Stimulated activated naive CD8-positive, alpha-beta T cell treated with anti-CD3 and anti-CD28 coated beads, Interleukin-15, Interleukin-2, amounts not matched to agents 100 U/mL and 50 U/mL, for 24 hours (primary cell): ENCODE measurements at regions not wholly inside any gene's neighbourhood (a gene's known extent, or its start where the extent isn't known, plus 50 kb on each side); places are given as distances from the start of the nearest gene placed in this dataset.
"Not testable (repeated sequence)": the region's sequence is repeated elsewhere in the genome, so short reads cannot be mapped to it uniquely, and the experiment has no call there.

ENCODE experiments used
- ATAC-seq: fragments of 150-1000 bp; cut with Tn5 transposase; one replicate; pipeline ENCODE4 v1.10.0; 2021
- DNase-seq: peaks from one replicate; pipeline ENCODE4 v3.0.0; 2021

GRCh38 chr20:5696011-5696559 lies 54.1 kb upstream of the SHLD1 start:
- no peak for ATAC-seq
- no peak for DNase-seq

- ATAC-seq: peak; percentile 68
- peak; percentile 11 for DNase-seq
Observed at GRCh38 chr20:5691918-5692618, 58.1 kb upstream of the SHLD1 start.

GRCh38 chr20:5689463-5689862 lies 60.7 kb upstream of the SHLD1 start:
- ATAC-seq: no peak
- no peak for DNase-seq

GRCh38 chr20:5688431-5688972 lies 61.7 kb upstream of the SHLD1 start:
- ATAC-seq (no peak), DNase-seq (no peak)

DNA sequence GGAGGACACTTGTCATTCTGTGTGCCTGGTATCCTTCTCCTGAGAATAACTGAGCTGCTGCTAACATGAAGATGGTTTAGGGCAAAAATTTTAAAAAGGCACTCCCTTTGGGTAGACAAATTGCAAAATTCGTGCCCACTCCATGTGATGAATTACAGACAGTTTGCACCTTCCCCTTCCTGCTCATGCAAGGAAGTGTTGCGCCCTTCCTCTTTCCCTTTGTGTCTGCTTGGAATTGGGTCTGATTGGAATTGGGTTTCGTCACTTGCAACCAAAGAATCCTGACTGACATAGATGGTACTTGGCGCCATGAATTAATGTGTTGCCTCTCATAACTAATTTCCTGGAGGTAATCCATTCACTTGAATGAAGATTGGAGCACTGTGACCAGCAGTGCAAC lies 62.3 kb upstream of the SHLD1 start:
- DNase-seq: no peak
- no peak for ATAC-seq

- DNase-seq (no peak), ATAC-seq (no peak)
Observed at GRCh38 chr20:5686384-5687105, 63.7 kb upstream of the SHLD1 start.

GRCh38 chr20:5682556-5682955 lies 67.6 kb upstream of the SHLD1 start:
- DNase-seq, ATAC-seq: not testable (repeated sequence)

DNA sequence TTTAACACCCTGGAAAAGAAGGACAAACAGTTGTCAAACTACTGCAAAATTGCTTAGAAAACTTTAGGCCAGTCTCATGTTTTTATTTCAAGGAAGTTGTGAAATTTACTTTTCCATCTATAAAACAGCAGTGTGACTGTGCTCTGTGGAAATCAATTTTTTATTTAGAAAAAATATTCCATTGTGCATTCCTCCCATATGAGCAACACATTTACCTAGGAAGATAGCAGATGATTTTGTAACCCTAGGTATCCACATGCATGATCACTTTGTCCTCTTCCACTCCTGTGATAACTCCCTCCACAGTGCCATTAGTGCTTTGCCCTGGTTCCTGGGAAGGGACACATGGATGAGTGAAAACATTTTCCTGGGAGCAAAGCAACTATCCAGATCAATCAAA lies 69.4 kb upstream of the GPCPD1 start:
- no peak for ATAC-seq

GRCh38 chr20:5678777-5679176 lies 68.0 kb upstream of the GPCPD1 start:
- DNase-seq: no peak
- ATAC-seq: no peak

More for the DNA sequence above, 69.4 kb upstream of the GPCPD1 start:
- no peak for DNase-seq

DNA sequence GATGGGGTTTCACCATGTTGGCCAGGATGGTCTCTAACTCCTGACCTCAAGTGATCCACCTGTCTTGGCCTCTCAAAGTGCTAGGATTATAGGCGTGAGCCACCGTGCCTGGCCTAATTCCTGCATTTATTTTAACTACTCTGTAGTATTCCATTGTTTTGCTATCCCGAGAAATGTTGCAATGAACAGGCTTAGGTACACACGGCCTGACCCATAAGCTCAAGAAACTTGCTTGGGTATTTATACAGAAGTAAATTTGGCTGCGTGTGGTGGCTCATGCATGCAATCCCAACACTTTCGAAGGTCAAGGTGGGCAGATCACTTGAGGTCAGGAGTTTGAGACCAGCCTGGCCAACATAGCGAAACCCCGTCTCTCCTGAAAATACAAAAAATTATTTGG lies 67.1 kb upstream of the GPCPD1 start:
- ATAC-seq, DNase-seq: not testable (repeated sequence)

GRCh38 chr20:5677389-5677788 lies 66.6 kb upstream of the GPCPD1 start:
- ATAC-seq: no peak
- no peak for DNase-seq

- ATAC-seq: no peak
- DNase-seq: no peak
Observed at GRCh38 chr20:5675103-5676091, 64.6 kb upstream of the GPCPD1 start.

- peak; percentile 94 for ATAC-seq
- DNase-seq: peak; percentile 24
Observed at GRCh38 chr20:5674176-5674660, 63.4 kb upstream of the GPCPD1 start.

GRCh38 chr20:5670874-5671273 lies 60.1 kb upstream of the GPCPD1 start:
- ATAC-seq (no peak), DNase-seq (no peak)

DNA sequence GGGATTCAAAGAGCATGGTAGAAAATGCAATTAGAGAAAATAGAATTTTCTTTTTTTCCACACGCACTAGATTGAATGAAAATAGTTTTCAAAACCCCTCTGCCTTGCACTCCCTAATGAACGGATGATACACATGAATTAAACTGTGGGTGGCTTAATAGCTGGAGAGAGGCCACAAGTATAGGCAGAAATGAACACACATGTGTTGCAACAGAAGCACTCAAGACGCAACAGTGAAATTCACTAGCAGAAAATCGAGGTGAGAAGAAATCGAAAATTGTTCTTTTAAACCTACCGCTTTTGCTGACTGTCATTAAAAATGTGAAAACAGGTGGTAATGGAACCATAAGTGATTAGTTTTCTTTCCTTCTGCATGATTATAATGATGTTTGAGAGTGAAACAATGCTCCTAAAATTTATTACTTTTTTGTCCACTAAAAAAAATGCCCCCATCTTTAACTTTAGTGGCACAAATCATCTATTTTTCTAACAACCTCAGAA lies 59.3 kb upstream of the GPCPD1 start:
- ATAC-seq (no peak), DNase-seq (no peak)

DNA sequence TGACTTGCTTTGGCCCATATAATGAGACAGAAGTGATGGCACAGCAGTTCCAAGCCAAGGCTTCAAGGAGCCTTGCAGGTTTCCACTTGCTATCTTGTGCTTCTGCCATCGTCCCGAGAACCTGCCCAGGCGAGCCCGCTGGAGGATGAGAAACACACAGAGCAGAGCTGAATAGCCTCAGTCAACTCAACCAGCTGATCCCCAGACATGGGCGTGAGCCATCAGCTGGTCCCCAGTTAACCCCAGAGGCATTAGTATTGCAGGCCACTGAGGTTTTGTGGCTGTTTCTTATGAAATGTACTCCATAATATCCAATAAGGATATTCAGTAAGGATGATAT lies 57.7 kb upstream of the GPCPD1 start:
- ATAC-seq (no peak), DNase-seq (no peak)

DNA sequence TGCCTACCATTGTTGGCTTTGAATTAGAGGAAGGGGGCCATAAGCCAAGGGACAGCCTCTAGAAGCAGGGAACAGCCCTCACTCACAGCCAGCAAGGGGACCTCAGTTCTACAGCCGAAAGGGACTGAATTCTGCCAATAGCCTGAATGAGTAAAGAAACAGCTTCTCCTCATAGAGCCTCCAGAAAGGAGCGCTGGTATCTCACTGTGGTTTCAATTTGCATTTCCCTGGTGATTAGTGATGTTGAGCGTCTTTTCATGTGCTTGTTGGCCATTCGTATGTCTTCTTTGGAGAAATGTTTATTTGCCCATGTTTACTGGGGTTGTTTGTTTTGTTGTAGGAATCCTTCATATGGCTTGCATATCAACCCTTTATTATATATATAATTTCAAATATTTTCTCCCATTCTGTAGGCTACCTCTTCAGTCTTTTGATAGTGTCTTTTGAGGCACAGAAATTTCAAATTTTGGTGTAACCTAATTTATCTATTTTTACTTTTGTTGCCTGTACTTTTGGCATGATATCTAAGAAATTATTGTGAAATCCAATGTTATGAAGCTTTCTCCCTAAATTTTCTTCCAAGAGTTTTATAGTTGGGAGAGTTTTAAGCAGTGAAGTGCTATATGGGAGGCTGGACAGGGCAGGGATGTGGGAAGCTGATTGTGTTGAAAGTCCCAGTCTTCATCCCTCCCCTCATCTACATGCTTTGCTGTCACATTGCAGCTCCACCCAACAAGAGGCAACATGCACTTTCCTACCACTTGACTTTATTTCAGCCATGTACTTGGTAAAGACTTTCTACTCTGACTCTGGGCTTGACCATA lies 57.1 kb upstream of the GPCPD1 start:
- DNase-seq (no peak), ATAC-seq (no peak)

DNA sequence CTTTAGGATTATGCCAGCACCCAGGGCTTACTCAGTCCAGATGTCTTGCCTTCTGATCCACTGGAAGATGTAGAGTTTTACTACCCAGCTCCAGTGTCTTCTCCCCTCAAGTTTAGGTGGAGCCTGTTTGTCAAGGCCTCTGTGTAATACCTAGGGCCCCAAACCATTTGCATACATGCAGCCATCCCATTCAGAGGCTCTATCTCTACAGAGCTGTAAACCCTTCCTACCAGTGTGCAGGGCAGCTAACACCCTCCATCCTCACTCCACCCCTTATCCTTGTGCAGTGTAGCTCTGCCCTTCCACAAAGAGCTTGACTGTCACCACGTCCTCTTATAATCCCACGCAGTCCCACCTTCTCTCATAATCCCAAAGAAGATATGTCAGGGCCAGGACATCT lies 54.6 kb upstream of the GPCPD1 start:
- DNase-seq: no peak
- no peak for ATAC-seq

- ATAC-seq: no peak
- DNase-seq: no peak
Observed at GRCh38 chr20:5663396-5663795, 52.6 kb upstream of the GPCPD1 start.

DNA sequence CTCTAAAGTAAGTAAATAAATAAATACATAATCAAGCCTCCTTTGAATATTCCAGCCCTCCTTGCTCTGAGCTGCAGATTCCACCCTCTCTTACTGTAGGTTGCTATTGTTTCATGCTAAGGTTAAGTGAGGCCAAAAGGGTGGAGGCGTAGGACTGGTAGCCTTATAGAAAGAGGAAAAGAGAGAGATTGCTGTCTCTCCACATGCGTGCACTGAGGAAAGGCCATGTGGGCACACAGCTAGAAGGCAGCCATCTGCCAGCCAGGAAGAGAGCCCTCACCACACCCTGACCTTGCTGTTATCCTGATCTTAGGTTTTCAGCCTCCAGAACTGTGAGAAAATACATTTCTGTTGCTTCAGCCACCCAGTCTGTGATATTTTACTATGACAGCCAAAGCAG lies 52.0 kb upstream of the GPCPD1 start:
- DNase-seq (no peak), ATAC-seq (no peak)

- ATAC-seq: not testable (repeated sequence)
Observed at GRCh38 chr20:5660756-5661155, 50.0 kb upstream of the GPCPD1 start.

More at GRCh38 chr20:5660756-5661155, 50.0 kb upstream of the GPCPD1 start:
- not testable (repeated sequence) for DNase-seq
